Kidney (tissue), 13 donors: ENCODE measurements at regions not wholly inside any gene's neighbourhood (a gene's known extent, or its start where the extent isn't known, plus 50 kb on each side); places are given as distances from the start of the nearest gene placed in this dataset.

Source experiments
- DNase-seq, 5 donors: peaks; one replicate each; pipeline ENCODE4 v3.0.0-alpha.2; 2013 to 2020
- FAIRE-seq: peaks from 2 replicates; lab custom pipeline; 2012; peaks lifted over from hg19 to GRCh38; lab: Jason Lieb, UNC
- H3K27ac ChIP-seq, 2 donors: one replicate each; pipeline ENCODE4 v1.7.0; 2013; ENCODE audit warnings: low read depth in 2 of 2, low read length in 2 of 2, inconsistent platforms in 1 of 2
- H3K27me3 ChIP-seq: one replicate; pipeline ENCODE4 v1.7.1; 2013; ENCODE audit warnings: low read length, inconsistent platforms; ENCODE audit not compliant: control insufficient read depth, insufficient read depth
- H3K36me3 ChIP-seq, 3 donors: one replicate each; pipeline versions ENCODE4 v1.7.0 to v1.7.1; 2013; ENCODE audit warnings: low read length in 3 of 3, control low read depth in 1 of 3, inconsistent platforms in 1 of 3; ENCODE audit not compliant: insufficient read depth in 3 of 3, control insufficient read depth in 2 of 3
- H3K4me1 ChIP-seq, 3 donors: one replicate each; pipeline versions ENCODE4 v1.7.0 to v1.7.1; 2013; ENCODE audit warnings: low read length in 3 of 3, inconsistent platforms in 1 of 3, low read depth in 1 of 3; ENCODE audit not compliant: control insufficient read depth in 2 of 3, insufficient read depth in 2 of 3
- H3K4me3 ChIP-seq, 3 donors: one replicate each; pipeline versions ENCODE4 v1.7.0 to v1.8.1; 2013; ENCODE audit warnings: low read length in 3 of 3, control low read depth in 1 of 3, inconsistent platforms in 1 of 3
- H3K9ac ChIP-seq, 3 donors: one replicate each; pipeline versions ENCODE4 v1.7.0 to v1.7.1; 2013; ENCODE audit warnings: low read length in 3 of 3, control low read depth in 1 of 3, inconsistent platforms in 1 of 3
- H3K9me3 ChIP-seq, 3 donors: one replicate each; pipeline versions ENCODE4 v1.7.0 to v1.7.1; 2013; ENCODE audit warnings: low read length in 3 of 3, control low read depth in 1 of 3, inconsistent platforms in 1 of 3; ENCODE audit not compliant: control insufficient read depth in 2 of 3, insufficient read depth in 1 of 3
- intact Hi-C: fragments of 100-400 bp; cut with DNase I; formaldehyde crosslinking; loops from one replicate; pipeline ENCODE4 v1.11.1; 2022
- TF ChIP-seq, protein P1 (sequence below): IDR thresholded peaks from 3 replicates; pipeline ENCODE4 v1.5.1; 2012; ENCODE audit warnings: mild to moderate bottlenecking, moderate library complexity, borderline replicate concordance; ENCODE audit not compliant: insufficient read depth; ENCODE audit errors: extremely low read depth
- donor health status: control.
- donor health status: control.
- donor health status: control.
- donor health status: control.
- donor health status: control.
- donor health status: DM: yes; HTN: yes; CAD: no.
- donor health status: Normal renal cell carcinoma (clear cell type).

GRCh38 chr16:11461595-11461990 lies 116.3 kb downstream of the RMI2 start:
- TF ChIP-seq, protein P1, sequence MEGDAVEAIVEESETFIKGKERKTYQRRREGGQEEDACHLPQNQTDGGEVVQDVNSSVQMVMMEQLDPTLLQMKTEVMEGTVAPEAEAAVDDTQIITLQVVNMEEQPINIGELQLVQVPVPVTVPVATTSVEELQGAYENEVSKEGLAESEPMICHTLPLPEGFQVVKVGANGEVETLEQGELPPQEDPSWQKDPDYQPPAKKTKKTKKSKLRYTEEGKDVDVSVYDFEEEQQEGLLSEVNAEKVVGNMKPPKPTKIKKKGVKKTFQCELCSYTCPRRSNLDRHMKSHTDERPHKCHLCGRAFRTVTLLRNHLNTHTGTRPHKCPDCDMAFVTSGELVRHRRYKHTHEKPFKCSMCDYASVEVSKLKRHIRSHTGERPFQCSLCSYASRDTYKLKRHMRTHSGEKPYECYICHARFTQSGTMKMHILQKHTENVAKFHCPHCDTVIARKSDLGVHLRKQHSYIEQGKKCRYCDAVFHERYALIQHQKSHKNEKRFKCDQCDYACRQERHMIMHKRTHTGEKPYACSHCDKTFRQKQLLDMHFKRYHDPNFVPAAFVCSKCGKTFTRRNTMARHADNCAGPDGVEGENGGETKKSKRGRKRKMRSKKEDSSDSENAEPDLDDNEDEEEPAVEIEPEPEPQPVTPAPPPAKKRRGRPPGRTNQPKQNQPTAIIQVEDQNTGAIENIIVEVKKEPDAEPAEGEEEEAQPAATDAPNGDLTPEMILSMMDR, result no peak
- no peak for FAIRE-seq
- no peak for DNase-seq
- no peak overlapping the region for H3K27ac ChIP-seq
- no peaks in the 10 kb centered on the region for H3K9me3 ChIP-seq
- H3K27me3 ChIP-seq, result no peaks in the 10 kb centered on the region
- intact Hi-C loops, result no loop called here
- H3K36me3 ChIP-seq, result no peaks in the 10 kb centered on the region
- H3K9ac ChIP-seq, result no peak overlapping the region
- H3K4me1 ChIP-seq, result no peaks in the 10 kb centered on the region
- no peak overlapping the region for H3K4me3 ChIP-seq

- H3K9ac ChIP-seq, result no peak overlapping the region
- H3K9me3 ChIP-seq, result no peaks in the 10 kb centered on the region
- DNase-seq (no peak), FAIRE-seq (no peak)
- no peaks in the 10 kb centered on the region for H3K4me1 ChIP-seq
- H3K36me3 ChIP-seq, result no peaks in the 10 kb centered on the region
- H3K27me3 ChIP-seq, result no peaks in the 10 kb centered on the region
- TF ChIP-seq, protein P1, result no peak
- H3K27ac ChIP-seq, result no peak overlapping the region
- intact Hi-C loops, result no loop called here
- H3K4me3 ChIP-seq, result no peak overlapping the region
Measured at GRCh38 chr16:11462036-11462435, 116.8 kb downstream of the RMI2 start.

DNA sequence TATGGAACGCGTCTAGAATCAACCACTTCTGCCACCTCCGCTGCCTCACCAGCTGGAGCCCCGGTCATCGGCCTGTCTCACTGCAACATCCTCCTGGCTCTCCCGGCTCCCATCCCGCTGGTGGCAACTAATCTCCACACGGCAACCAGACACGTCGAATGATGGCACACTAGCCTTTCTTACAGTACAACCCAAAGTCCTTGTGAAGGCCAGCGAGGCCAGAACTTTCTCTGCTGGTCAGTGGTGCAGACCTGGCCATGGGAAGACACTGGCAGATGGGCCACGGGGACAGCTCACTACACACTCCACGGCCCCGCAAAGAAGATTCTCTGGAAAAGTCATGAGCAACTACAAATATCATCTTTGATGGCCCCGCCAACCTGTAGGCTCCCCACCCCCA lies 117.6 kb downstream of the RMI2 start:
- no peak overlapping the region for H3K4me3 ChIP-seq
- H3K9me3 ChIP-seq, result no peaks in the 10 kb centered on the region
- H3K9ac ChIP-seq, result no peak overlapping the region
- TF ChIP-seq, protein P1, result no peak
- intact Hi-C loops, result no loop called here
- no peak for FAIRE-seq
- no peak for DNase-seq
- H3K27me3 ChIP-seq, result no peaks in the 10 kb centered on the region
- H3K4me1 ChIP-seq, result no peaks in the 10 kb centered on the region
- H3K27ac ChIP-seq, result no peak overlapping the region
- no peaks in the 10 kb centered on the region for H3K36me3 ChIP-seq

DNA sequence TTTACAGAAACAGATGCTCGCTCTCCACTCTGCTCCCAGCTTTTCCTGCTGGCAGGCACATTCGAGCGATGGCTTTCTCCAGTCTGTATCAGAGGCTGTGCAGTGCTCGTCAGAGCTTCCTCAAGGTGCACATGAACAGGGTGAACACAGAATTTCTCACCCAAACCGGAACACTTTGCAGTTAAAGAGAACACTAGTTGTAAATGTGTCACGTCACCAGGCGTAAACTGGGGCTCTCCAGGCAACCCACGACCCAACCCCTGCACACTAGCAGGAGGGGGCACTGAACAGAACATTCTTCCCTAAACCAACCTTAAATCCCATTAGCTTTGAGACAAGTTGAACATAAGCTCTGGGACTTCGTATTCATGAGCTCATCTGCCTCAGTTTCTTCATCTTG lies 119.0 kb downstream of the RMI2 start:
- no peaks in the 10 kb centered on the region for H3K9me3 ChIP-seq
- TF ChIP-seq, protein P1, result no peak
- FAIRE-seq (no peak), DNase-seq (no peak)
- no peak overlapping the region for H3K27ac ChIP-seq
- no peaks in the 10 kb centered on the region for H3K4me1 ChIP-seq
- H3K36me3 ChIP-seq, result no peaks in the 10 kb centered on the region
- no peaks in the 10 kb centered on the region for H3K27me3 ChIP-seq
- no peak overlapping the region for H3K9ac ChIP-seq
- H3K4me3 ChIP-seq, result no peak overlapping the region
- intact Hi-C loops, result no loop called here
